ENCODE measurements at regions not wholly inside any gene's neighbourhood (a gene's known extent, or its start where the extent isn't known, plus 50 kb on each side); places are given as distances from the start of the nearest gene placed in this dataset.

DNA sequence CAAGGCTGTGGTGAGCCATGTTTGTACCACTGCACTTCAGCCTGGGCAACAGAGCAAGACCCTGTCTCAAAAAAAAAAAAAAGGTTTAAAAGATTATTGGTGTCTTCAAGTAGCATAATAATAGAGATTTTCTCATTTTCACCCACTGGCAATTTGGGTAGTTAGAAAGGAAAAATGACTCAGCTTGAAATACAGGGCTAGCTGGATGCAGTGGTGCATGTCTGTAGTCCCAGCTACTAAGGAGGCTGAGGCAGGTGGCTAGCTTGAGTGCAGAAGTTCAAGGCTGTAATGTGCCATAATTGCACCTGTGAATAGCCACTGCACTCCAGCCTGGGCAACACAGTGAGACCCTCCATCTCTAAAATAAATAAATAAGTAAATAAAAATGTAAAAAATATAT is 111.1 kb downstream of the ARRDC3 start:
- TF ChIP-seq EP300 (conservative IDR thresholded peaks at IDR 0.05; ENCODE audit: poor library complexity, severe bottlenecking) (no peak), MXI1 (conservative IDR thresholded peaks at IDR 0.05; ENCODE audit: poor library complexity, severe bottlenecking) (no peak), POLR2AphosphoS5 (IDR thresholded peaks at IDR 0.05) (no peak), TAF1 (IDR thresholded peaks at IDR 0.05; ENCODE audit: low read depth) (no peak), RAD21 (conservative IDR thresholded peaks at IDR 0.05) (no peak), SMC3 (conservative IDR thresholded peaks at IDR 0.05; ENCODE audit: poor library complexity) (no peak), EZH2 (IDR thresholded peaks at IDR 0.05; ENCODE audit: borderline replicate concordance, insufficient read depth, low read length, poor library complexity, severe bottlenecking) (no peak)
- TF ChIP-seq, protein P1, sequence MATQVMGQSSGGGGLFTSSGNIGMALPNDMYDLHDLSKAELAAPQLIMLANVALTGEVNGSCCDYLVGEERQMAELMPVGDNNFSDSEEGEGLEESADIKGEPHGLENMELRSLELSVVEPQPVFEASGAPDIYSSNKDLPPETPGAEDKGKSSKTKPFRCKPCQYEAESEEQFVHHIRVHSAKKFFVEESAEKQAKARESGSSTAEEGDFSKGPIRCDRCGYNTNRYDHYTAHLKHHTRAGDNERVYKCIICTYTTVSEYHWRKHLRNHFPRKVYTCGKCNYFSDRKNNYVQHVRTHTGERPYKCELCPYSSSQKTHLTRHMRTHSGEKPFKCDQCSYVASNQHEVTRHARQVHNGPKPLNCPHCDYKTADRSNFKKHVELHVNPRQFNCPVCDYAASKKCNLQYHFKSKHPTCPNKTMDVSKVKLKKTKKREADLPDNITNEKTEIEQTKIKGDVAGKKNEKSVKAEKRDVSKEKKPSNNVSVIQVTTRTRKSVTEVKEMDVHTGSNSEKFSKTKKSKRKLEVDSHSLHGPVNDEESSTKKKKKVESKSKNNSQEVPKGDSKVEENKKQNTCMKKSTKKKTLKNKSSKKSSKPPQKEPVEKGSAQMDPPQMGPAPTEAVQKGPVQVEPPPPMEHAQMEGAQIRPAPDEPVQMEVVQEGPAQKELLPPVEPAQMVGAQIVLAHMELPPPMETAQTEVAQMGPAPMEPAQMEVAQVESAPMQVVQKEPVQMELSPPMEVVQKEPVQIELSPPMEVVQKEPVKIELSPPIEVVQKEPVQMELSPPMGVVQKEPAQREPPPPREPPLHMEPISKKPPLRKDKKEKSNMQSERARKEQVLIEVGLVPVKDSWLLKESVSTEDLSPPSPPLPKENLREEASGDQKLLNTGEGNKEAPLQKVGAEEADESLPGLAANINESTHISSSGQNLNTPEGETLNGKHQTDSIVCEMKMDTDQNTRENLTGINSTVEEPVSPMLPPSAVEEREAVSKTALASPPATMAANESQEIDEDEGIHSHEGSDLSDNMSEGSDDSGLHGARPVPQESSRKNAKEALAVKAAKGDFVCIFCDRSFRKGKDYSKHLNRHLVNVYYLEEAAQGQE (IDR thresholded peaks at IDR 0.05; ENCODE audit: borderline replicate concordance), result no peak
- TF ChIP-seq, protein P2, sequence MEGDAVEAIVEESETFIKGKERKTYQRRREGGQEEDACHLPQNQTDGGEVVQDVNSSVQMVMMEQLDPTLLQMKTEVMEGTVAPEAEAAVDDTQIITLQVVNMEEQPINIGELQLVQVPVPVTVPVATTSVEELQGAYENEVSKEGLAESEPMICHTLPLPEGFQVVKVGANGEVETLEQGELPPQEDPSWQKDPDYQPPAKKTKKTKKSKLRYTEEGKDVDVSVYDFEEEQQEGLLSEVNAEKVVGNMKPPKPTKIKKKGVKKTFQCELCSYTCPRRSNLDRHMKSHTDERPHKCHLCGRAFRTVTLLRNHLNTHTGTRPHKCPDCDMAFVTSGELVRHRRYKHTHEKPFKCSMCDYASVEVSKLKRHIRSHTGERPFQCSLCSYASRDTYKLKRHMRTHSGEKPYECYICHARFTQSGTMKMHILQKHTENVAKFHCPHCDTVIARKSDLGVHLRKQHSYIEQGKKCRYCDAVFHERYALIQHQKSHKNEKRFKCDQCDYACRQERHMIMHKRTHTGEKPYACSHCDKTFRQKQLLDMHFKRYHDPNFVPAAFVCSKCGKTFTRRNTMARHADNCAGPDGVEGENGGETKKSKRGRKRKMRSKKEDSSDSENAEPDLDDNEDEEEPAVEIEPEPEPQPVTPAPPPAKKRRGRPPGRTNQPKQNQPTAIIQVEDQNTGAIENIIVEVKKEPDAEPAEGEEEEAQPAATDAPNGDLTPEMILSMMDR (IDR thresholded peaks at IDR 0.05; ENCODE audit: poor library complexity, severe bottlenecking), result no peak
- Histone ChIP-seq H3K9me3 (ENCODE audit: low read length) (no peaks in the 10 kb centered on the region), H3F3A (ENCODE audit: insufficient read depth, low read length, poor library complexity, severe bottlenecking) (no peaks in the 10 kb centered on the region), H3K4me3 (ENCODE audit: low read length) (no peak overlapping the region), H3K9ac (ENCODE audit: low read length) (no peak overlapping the region), H2AFZ (ENCODE audit: low read depth, low read length) (no peak overlapping the region), H3K79me2 (replicated peaks; ENCODE audit: insufficient read depth, low read length) (no peaks in the 10 kb centered on the region), H3K4me2 (ENCODE audit: low read length) (no peak overlapping the region), H3K36me3 (ENCODE audit: insufficient read depth, low read length) (no peaks in the 10 kb centered on the region), H3K27me3 (ENCODE audit: insufficient read depth, low read depth, low read length) (no peaks in the 10 kb centered on the region), H3K27ac (ENCODE audit: low read length) (no peak overlapping the region), H4K20me1 (ENCODE audit: insufficient read depth) (no peaks in the 10 kb centered on the region), H3K9me2 (ENCODE audit: insufficient read depth, low read length) (no peaks in the 10 kb centered on the region)

DNA sequence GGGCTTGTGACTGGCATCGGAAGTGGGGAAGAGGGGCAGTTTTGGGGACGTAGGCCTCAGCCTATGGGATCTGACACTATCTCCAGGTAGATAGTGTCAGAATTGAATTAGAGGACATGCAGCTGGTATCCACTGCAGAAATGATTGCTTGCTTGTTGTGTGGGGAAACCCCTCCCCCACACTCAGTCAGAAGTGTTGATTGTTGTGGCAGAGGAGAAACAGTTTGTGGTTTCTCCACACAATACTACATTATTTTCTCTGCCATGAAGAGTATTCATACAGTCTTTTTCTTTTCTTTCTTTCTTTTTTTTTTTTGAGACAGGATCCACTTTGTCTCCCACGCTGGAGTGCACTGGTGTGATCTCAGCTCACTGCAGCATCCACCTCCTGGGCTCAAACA is 113.9 kb downstream of the ARRDC3 start:
- Histone ChIP-seq H3K27ac (ENCODE audit: low read length) (no peak overlapping the region), H3K4me2 (ENCODE audit: low read length) (no peak overlapping the region), H3K9me3 (ENCODE audit: low read length) (no peaks in the 10 kb centered on the region), H3F3A (ENCODE audit: insufficient read depth, low read length, poor library complexity, severe bottlenecking) (no peaks in the 10 kb centered on the region), H3K9ac (ENCODE audit: low read length) (no peak overlapping the region), H3K27me3 (ENCODE audit: insufficient read depth, low read depth, low read length) (no peaks in the 10 kb centered on the region), H4K20me1 (ENCODE audit: insufficient read depth) (no peaks in the 10 kb centered on the region), H3K4me3 (ENCODE audit: low read length) (no peak overlapping the region), H3K9me2 (ENCODE audit: insufficient read depth, low read length) (no peaks in the 10 kb centered on the region), H2AFZ (ENCODE audit: low read depth, low read length) (no peak overlapping the region), H3K79me2 (replicated peaks; ENCODE audit: insufficient read depth, low read length) (no peaks in the 10 kb centered on the region), H3K36me3 (ENCODE audit: insufficient read depth, low read length) (no peaks in the 10 kb centered on the region)
- TF ChIP-seq EZH2 (IDR thresholded peaks at IDR 0.05; ENCODE audit: borderline replicate concordance, insufficient read depth, low read length, poor library complexity, severe bottlenecking) (no peak), RAD21 (conservative IDR thresholded peaks at IDR 0.05) (no peak), SMC3 (conservative IDR thresholded peaks at IDR 0.05; ENCODE audit: poor library complexity) (no peak), MXI1 (conservative IDR thresholded peaks at IDR 0.05; ENCODE audit: poor library complexity, severe bottlenecking) (no peak)
- TF ChIP-seq, protein P2 (IDR thresholded peaks at IDR 0.05; ENCODE audit: poor library complexity, severe bottlenecking), result no peak
